ENCODE measurements at regions not wholly inside any gene's neighbourhood (a gene's known extent, or its start where the extent isn't known, plus 50 kb on each side); places are given as distances from the start of the nearest gene placed in this dataset.

- DNase-seq (ENCODE audit: low read depth in 2 of 2): no peak
Observed at GRCh38 chr6:170136541-170137175, 154.2 kb downstream of the DLL1 start.

GRCh38 chr6:170135821-170136471, 154.9 kb downstream of the DLL1 start:
- no peak for DNase-seq (ENCODE audit: low read depth in 2 of 2)

- DNase-seq (ENCODE audit: low read depth in 2 of 2): no peak
Observed at GRCh38 chr6:170135461-170135820, 155.4 kb downstream of the DLL1 start.

- no peak for DNase-seq (ENCODE audit: low read depth in 2 of 2)
Observed at GRCh38 chr6:170134471-170135440, 156.1 kb downstream of the DLL1 start.

- no peak for DNase-seq (ENCODE audit: low read depth in 2 of 2)
Observed at GRCh38 chr6:170134031-170134470, 156.8 kb downstream of the DLL1 start.

- no peak for DNase-seq (ENCODE audit: low read depth in 2 of 2)
Observed at GRCh38 chr6:170132561-170132991, 158.3 kb downstream of the DLL1 start.

- no peak for DNase-seq (ENCODE audit: low read depth in 2 of 2)
Observed at GRCh38 chr6:170132011-170132521, 158.8 kb downstream of the DLL1 start.

GRCh38 chr6:170131351-170131750, 159.5 kb downstream of the DLL1 start:
- DNase-seq (ENCODE audit: low read depth in 2 of 2): no peak

- DNase-seq (ENCODE audit: low read depth in 2 of 2): no peak
Observed at GRCh38 chr6:170130771-170131241, 160.1 kb downstream of the DLL1 start.

- DNase-seq (ENCODE audit: low read depth in 2 of 2): no peak
Observed at GRCh38 chr6:170130201-170130621, 160.7 kb downstream of the DLL1 start.

GRCh38 chr6:170129691-170130171, 161.1 kb downstream of the DLL1 start:
- DNase-seq (ENCODE audit: low read depth in 2 of 2): no peak

GRCh38 chr6:170128811-170129681, 161.8 kb downstream of the DLL1 start:
- no peak for DNase-seq (ENCODE audit: low read depth in 2 of 2)

GRCh38 chr6:170128346-170128745, 162.5 kb downstream of the DLL1 start:
- DNase-seq (ENCODE audit: low read depth in 2 of 2): no peak

GRCh38 chr6:170127151-170127550, 163.7 kb downstream of the DLL1 start:
- no peak for DNase-seq (ENCODE audit: low read depth in 2 of 2)

GRCh38 chr6:170125456-170126300, 165.2 kb downstream of the DLL1 start:
- DNase-seq (ENCODE audit: low read depth in 2 of 2): no peak

GRCh38 chr6:170124836-170125235, 166.0 kb downstream of the DLL1 start:
- no peak for DNase-seq (ENCODE audit: low read depth in 2 of 2)

- DNase-seq (ENCODE audit: low read depth in 2 of 2): no peak
Observed at GRCh38 chr6:170124150-170124549, 166.7 kb downstream of the DLL1 start.

- no peak for DNase-seq (ENCODE audit: low read depth in 2 of 2)
Observed at GRCh38 chr6:170122651-170123050, 168.2 kb downstream of the DLL1 start.

- no peak for DNase-seq (ENCODE audit: low read depth in 2 of 2)
Observed at GRCh38 chr6:170117111-170117972, 173.5 kb downstream of the DLL1 start.
